D721Med (cell line): ENCODE measurements at regions not wholly inside any gene's neighbourhood (a gene's known extent, or its start where the extent isn't known, plus 50 kb on each side); places are given as distances from the start of the nearest gene placed in this dataset.

Experiments used
- DNase-seq: peaks from one replicate; pipeline ENCODE4 v3.0.0; 2011; ENCODE audit warnings: low spot score; ENCODE audit not compliant: insufficient read length
- FAIRE-seq: peaks from 2 replicates; lab custom pipeline; 2011; peaks lifted over from hg19 to GRCh38; lab: Jason Lieb, UNC
- CTCF ChIP-seq: IDR thresholded peaks from 2 replicates; pipeline ENCODE4 v1.5.1; 2012; ENCODE audit warnings: mild to moderate bottlenecking, control low read depth; ENCODE audit not compliant: insufficient read depth; ENCODE audit errors: missing control alignments

DNA sequence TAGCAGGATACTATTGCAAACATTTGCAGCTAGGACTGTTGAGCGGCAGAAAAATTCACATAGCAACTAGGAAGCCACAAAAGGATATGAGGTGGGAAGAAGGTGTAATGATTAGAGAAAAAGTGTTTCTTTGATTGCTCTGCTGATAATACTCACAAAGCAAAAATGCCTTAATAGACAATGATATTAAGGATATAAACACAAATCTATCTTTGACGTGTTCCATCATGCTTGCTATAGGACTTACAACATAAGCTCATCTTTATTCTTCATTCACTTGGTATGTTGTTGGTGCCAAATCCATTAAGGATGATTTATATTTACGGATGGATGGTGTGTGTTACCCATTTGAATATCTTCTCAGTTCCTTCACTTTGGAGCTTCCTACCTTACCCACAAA, 309.3 kb downstream of the GPR37 start:
- FAIRE-seq (peak; percentile 35), DNase-seq (no peak)
- TF ChIP-seq CTCF: no peak

- TF ChIP-seq CTCF: no peak
- DNase-seq: no peak
- no peak for FAIRE-seq
Observed at GRCh38 chr7:124452186-124452585, 313.4 kb downstream of the GPR37 start.

- DNase-seq (no peak), FAIRE-seq (no peak)
- TF ChIP-seq CTCF: no peak
Observed at GRCh38 chr7:124449896-124450295, 315.7 kb downstream of the GPR37 start.

GRCh38 chr7:124444696-124445480, 320.7 kb downstream of the GPR37 start:
- no peak for DNase-seq
- no peak for FAIRE-seq
- no peak for TF ChIP-seq CTCF

- no peak for TF ChIP-seq CTCF
- no peak for DNase-seq
- no peak for FAIRE-seq
Observed at GRCh38 chr7:124443762-124444161, 321.8 kb downstream of the GPR37 start.

DNA sequence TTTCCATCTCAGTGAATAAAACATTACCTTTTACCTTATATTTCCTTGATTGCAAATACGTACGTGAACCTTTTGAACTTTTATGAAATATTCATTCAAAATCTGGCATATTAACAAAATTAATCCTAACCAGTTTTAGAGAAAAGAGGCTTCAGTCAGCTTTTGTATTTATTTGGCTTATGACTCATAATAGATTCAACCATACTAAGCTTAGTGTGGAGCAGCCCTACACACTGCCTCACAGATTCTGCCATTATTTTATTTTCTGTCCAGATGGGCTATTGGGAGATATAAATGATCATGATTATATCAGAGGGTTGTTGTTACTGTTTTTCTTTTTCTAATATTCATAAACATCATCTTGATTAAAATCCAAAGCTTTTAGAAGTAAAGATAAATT, 325.5 kb downstream of the GPR37 start:
- DNase-seq (no peak), FAIRE-seq (no peak)
- TF ChIP-seq CTCF: no peak

DNA sequence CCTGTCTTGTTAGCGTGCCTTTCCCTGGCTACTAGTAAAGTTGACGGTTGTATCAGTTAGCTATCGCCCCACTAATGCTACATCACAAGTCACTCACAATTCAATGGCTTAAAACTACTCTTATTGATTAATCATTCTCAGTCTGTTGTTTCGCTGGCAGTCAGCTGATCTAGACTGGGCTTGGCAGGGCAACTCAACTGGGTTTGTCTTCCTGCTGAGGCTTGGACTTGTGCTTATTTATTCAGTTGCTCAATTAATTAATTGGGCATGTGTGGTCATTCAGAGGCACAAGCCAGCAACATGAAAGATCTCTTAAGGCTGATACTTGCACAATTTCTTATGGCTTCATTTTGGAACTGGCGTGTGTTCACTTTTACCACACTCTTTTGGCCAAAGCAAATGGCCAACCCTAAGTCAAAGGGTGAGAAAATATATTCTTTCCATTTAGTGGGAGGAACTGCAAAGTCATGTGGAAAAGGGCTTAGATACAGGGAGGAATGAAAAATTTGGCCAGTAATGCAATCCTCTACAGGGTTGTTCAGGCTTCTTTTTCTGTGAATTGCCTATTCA, 333.5 kb downstream of the GPR37 start:
- TF ChIP-seq CTCF: no peak

More for the DNA sequence above, 333.5 kb downstream of the GPR37 start:
- DNase-seq (no peak), FAIRE-seq (no peak)
